Midbrain (tissue), 1 donor: ENCODE measurements at regions not wholly inside any gene's neighbourhood (a gene's known extent, or its start where the extent isn't known, plus 50 kb on each side); places are given as distances from the start of the nearest gene placed in this dataset.
"Not testable (repeated sequence)": the region's sequence is repeated elsewhere in the genome, so short reads cannot be mapped to it uniquely, and the experiment has no call there.

Experiments
- DNase-seq: peaks from one replicate; lab custom pipeline; 2025; lab: John Stamatoyannopoulos, UW

DNA sequence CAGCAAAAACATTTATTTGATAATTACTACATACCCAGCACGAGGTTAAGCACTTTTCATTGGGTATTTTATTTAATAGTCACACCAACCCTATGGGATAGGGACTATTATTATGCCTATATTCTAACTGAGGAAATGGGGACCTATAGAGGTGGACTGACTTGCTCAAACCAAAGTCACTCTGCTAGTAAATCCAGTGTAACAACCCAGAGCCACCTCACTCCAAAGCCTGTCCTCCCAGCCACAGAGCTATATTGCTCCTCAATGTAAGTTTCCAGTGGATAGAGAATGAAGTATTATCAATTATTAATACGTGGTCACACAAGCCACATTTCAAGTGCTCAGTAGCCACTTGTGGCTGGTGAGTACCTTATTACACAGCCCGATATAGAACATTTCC is 97.5 kb downstream of the RGS2 start:
- no peak for DNase-seq

DNA sequence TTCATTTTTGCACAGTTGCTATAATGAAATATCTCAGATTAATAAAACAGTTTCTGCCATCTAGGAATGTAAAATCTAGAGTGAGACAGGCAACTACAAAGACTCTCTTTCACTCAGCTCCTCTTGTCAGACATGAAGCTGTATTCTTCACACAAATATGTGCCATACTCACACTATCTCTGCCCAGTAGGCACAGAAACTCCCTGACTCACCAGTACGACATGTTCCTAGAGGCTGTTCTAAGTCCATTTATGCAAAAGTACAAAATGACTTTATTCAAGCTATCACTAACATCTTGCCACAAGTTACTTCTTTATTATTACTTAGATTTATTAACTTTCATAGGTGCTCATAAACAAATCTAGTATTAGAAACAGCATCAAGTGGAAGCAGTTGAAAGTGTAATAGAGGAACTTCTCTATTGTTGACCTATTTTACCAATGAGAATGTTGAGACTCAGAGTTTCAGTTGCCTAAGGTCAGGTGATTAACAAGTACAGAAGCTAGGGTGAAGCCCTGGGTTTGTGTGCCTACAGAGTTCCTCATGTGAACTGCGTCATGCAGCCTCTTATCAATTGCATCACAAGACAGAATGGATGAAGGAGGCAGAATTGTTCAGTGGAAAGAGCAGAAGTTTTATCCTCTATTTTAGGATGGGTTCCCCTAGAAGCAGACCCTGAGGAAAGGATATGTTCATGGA is 98.9 kb downstream of the RGS2 start:
- no peak for DNase-seq

DNA sequence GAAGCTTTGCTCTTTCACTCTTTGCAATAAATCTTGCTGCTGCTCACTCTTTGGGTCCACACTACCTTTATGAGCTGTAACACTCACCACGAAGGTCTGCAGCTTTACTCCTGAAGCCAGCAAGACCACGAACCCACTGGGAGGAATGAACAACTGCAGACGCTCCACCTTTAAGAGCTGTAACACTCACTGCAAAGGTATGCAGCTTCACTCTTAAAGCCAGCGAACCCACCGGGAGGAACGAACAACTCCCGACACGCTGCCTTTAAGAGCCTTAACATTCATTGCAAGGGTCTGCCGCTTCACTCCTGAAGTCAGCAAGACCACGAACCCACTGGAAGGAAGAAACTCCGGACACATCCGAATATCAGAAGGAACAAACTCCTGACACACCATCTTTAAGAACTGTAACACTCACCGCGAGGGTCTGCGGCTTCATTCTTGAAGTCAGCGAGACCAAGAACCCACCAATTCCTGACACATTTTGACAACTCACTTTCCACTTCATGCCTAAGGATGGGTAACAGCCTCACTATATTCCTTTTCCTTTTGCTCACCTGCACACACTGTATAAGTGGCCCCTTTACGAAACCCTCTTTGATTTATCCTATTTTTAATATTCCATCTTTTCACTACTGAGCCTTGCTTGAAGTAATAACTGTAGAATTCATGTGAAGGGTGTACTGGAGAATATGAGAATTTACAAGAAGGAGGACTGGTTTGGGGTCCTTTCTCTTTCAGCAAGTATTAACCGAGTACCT is 103.2 kb downstream of the RGS2 start:
- not testable (repeated sequence) for DNase-seq

DNA sequence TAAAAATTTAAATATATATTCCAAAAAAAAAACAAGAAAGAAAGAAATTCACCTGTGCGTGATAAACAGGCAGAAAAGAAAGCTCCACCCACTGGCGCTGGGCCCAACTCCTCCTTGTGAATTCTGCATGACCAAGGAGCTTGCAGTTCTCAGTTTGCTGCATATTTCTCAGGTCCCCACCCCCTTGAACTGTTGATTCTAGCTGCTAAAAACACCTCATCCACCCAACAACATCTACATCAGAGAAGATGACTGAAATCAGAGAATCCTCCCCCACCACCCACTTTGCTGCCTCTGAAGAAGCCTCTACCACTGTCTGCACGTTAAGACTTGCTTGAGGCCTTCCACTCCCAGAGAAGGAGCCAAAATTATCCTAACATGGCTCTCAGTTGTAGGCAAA is 104.8 kb downstream of the RGS2 start:
- DNase-seq = no peak

DNA sequence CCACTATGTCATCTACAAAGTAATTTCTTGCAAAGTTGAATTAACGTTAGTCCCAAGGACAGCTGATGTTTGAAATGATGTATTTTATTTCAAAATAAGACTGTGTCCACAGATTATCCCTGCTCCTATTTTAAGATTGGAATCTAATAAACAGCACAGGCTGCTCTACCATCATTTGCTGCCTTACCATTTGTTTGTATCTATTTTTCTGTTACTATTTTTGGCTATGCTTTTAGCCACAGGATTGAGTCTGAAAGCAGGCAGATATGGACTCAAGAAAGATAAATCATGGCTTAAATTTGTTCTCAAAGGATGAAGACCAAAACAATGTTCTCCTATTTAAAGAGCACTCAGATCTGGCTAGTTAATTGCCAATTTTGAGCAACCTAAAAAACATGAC is 105.3 kb downstream of the RGS2 start:
- no peak for DNase-seq

DNA sequence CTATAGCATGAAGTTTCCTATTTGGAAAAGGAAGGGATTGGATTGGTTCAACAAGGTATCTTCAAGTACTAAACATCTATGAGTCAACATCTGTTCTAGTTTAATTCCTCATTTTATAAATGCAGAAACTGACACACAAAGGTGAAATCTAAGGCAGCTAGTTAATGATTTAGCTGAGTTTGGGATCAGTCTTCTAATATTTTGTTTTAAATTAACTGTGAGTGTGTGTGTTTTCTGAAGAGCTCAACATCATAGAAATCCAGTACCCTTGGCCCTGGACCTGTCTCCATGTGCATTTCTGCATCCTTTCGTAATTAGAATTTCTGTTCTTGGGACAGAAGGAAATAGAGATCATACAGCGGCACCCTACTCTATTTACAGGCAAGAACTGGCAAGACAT is 105.9 kb downstream of the RGS2 start:
- DNase-seq = no peak

DNA sequence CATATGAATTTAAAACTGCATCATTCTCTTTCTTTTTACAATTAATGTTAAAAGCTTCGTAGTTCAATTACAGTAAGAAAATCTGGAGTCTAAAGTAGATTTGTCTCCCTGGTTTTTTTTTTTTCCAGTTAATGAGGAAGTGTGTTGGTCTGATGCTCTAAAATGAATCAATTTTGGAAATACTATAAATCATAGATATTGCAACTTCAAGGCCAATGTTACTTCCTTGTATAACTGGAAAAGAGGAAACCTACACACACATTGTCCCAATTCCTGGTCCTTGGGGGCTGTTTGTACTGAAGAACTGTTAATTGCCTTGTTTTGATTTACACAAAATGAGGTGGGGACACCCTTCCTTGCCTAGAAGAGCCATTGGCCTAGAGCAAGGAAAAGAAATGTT is 107.2 kb downstream of the RGS2 start:
- DNase-seq = no peak

DNA sequence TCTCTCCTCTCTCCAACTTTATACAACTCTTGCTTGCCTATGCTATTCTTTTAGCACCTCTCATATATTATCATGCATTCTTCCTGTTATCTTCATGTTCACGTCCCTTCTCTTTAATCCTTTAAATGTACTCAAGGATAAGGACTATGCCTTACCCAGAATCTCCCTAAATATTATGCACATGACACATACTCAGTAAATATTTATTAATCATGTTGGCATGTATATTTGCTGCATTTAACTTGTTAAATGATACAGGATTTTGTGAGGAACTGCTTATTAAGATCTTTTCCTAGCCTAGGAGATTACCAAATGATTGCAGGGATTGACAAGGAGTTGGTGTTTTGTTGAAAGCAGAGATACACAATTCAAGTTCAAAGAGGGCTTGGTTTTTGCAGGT is 109.4 kb downstream of the RGS2 start:
- no peak for DNase-seq

DNA sequence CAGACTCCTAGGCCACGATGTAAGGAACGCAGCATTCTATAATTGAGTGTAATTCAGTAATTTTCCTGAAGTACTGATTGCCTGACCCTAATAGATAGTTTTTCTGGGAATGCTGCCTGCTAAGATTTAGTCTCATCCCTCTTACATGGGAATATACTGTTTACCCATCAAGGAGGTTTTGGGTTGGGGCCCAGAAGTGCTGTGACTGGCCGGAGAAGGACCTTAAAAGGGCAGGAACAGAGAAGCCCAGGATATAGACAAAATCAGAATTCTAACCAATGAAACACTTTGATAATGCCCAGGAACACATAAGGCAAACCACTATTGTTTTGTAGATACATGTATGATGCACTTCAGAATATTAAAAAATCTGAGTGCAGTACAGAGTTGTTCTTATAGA is 111.6 kb downstream of the RGS2 start:
- no peak for DNase-seq

DNA sequence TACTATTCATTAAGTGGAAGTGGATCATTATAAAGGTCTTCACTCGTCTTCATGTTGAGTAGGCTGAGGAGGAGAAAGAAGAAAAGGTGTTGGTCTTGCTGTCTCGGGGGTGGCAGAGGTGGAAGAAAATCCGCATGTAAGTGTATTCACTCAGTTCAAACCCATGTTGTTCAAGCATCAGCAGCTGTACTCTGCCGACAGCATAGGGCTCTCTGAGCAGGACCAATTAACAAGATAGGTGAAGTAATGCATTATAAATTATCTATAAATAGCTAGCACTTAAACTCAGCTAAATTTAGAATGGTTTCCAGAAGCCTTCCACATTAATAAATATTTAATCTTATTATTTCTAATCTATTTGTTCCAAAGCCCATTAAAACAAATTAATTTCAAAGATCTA is 116.8 kb downstream of the RGS2 start:
- DNase-seq = no peak

DNA sequence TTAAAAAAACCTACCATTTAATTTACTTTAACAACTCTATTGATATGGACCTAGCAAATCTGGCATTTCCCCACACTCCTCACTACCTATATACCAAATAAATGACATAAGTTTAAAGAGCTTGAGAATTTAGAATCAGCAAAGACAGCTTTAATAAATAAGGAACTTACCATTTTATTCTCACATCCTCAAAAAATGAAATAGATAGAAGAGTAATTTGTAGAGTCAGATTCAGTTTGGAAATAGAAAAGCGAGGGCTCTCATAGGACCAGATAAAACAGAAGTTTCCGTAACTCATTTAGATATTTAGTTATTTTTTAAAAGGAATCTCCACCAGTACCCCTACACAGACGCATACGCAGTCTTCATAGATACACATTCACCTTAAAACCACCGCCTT is 117.9 kb downstream of the RGS2 start:
- DNase-seq = no peak

DNA sequence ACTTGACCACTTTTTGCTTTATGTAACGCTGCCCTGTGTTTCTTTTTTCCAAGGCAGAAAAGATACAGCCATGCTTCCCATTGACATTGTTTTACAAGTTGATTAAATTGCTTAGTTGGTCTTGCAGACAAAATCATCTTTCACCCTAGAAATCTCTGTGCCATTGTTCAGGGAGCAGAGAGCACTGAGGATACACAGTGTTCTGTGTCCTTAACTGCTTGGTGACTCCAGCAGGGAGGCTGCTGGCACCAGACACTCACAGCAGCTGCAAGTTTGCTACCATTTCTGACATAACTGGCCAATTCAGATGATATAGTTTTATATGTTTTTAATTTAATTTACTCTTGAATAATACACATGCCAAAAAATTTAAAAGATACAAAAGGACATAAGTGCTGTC is 118.7 kb downstream of the RGS2 start:
- DNase-seq = peak; percentile 65

DNA sequence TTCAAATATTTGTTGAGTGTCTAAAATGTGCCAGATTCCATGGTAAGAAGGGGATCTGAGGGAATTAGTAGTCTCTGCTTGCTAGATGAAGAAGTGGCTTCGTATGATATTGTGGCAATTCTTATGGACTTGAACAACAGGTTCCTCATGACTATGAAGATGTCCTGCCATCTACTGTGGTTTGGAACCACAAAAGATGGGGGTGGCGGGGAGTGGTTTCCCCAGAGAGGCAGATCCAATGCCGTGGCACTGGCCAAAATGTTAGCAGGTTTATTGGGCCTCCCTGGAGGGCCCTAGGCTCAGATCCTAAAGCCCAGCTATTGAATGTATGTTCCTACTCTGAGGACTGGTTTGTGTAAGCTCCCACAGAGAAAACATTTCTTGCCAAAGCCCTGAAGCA is 120.8 kb downstream of the RGS2 start:
- no peak for DNase-seq

DNA sequence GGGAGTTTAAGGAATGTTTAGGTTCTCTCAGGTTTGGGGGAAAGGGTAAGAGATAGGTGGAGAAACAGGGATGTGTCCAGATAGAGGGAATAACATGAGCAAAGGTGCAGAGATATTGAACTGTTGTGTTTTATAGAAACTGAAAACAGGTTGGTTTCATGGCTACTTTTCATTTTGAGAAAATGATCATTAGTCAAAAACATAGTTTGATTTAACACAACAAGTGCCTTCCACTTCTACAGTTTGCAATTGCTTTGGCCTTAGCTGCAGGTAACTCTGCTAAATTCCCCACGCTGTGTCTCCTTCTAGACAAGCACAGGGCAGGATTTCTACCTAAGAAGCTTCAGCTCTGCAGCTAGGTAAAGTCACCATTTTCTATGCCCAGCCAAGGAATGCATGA is 124.9 kb downstream of the RGS2 start:
- no peak for DNase-seq

DNA sequence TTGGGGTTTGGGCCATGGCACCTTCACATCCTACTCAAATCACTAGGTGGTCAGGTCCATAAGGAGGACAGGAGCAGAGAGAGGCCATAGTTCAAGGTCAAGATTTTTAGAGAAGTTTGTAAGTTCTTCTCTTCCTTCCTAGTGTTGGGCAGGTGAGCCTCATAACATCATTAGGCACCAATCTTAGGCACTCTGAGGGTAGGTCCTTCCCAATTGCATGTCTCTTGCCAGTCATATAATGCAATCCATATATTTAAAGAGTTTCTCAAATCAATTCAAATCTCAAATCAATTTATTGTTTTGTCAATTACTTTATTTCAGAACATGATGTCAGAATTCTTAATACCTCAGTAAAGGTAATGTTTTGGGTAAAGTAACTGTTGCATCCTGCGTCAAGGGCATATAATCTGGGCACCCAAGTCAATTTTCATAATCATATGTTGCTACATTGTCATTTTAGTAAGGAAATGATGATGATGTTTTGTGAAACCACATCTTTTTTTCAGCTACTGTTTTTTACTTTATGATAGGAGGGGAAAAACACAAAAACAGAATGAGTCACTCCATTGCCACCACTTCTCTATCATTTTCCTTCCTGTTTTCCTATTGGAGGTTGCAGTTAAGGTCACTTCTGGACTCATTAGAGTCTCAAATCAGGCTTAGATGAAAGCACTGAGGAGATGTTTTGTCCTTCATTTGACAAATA is 122.7 kb downstream of the UCHL5 start:
- DNase-seq = no peak

DNA sequence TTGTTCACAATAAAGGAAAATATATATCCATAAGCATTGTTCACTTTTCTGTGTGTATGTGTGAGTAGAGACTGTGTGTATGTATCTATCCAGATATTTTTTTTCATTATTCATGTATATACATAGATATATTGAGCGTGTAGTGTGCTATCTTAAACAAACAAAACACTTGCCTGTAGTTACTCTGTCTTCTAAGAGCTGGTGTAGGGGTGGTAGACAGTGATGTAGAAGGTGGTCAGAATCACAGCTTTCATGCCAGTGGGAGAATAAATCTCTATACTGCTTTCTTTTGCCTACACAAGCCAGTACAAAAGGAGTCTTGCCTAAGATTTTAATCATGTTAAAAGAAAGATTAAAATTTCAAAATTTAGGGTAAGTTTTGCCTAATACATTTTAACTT is 122.0 kb downstream of the UCHL5 start:
- DNase-seq = no peak

DNA sequence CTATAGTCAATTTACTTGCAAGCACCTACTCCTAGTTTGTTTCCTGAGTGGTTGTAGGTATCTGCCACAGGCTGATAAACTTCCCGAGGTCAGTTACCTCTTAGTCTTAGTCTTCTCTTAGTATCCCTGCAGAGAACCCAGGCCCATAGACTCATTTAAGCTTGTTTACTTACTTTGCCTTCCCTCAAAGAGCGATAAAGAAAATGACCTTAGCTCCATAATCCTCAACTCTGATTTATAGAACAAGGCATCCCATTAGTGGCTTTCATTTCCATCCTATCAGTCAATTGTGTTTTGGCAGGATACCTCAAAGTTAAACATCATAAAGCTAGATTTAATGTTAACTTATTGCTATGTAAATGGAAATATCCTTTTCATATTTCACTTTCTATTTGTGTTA is 119.7 kb downstream of the UCHL5 start:
- DNase-seq = no peak

DNA sequence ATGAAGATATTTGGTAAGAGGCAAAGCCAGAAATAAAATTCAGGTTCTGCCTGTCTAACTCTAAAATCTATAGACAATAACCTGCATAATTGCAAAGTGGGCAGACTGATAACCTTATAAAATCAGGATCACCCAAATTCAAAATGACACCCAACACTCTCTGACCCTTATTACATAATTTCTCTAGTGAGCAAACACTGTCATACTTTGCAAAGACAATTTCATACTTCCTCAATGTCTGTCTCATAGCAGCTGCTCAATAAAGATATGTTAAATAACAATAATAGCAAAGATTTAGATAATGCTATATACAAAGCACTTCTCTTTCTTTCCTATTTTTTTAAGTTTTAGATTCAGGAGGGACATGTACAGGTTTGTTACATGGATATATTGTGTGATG is 118.5 kb downstream of the UCHL5 start:
- no peak for DNase-seq

DNA sequence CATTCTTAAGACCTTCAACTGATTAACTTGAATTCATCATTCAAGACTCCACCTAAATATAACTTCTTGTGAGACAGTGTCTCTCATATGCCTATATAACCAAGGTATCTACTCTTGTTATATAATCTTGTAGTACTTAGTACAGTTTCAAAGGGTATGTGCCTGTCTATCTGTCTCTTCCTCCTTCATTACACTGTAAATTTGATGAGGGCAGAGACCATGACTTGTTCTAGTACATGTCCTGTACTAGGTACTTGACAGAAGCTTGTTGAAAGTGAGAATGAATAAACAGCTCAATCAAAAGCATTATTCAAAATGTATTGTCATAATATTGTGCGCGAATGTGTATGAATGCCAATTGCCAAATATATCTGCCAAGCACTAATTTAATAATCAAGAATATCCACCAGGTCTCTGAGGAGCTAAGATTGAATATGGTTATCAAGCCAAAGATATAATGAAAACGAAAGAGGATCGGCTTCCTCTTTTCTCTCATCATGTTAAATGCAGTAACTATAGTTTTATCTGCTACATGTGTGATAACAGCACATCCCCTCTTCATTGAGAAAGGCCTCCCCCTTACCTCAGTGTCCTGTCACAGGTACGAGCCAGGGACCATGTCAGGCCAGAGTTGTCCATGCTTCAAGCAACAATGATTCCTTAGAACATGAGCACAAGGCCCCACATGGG is 117.3 kb downstream of the UCHL5 start:
- no peak for DNase-seq

DNA sequence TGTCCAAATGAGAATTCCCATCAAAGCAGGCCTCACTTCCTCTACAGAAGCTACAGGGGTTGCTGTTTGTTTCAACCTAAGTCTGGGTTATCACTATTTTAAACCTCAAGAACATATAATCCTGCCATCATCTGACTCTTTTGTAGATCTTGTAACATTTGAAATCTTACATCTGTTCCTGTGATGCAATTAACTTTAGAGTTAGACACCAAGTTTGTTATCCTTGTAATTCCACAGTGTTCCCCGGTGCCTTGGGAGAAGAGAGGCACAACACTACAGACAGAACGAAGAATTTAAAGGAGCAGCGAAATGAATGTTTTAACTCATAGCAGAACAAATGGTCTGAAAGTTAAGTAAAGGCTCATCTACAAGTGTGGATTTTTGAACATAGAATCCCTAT is 116.1 kb downstream of the UCHL5 start:
- no peak for DNase-seq

DNA sequence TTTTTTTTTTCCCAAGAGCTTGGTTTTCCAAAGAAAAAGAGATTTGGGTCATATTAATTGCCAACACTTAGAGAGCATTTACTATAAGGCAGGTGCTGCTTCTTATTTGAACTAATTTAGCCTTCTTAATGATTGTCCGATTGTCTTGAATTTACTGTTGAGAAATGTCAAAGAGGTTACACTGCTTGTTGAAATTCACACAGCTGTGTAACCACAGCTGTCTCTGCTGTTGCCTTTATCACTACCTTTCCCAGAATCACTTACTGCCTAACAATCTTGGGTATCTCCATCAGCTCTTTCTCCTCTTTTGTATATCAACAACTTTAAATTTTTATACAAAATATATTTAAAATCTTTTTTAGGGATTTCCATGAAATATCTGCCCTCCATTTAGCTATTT is 115.6 kb downstream of the UCHL5 start:
- DNase-seq = no peak

DNA sequence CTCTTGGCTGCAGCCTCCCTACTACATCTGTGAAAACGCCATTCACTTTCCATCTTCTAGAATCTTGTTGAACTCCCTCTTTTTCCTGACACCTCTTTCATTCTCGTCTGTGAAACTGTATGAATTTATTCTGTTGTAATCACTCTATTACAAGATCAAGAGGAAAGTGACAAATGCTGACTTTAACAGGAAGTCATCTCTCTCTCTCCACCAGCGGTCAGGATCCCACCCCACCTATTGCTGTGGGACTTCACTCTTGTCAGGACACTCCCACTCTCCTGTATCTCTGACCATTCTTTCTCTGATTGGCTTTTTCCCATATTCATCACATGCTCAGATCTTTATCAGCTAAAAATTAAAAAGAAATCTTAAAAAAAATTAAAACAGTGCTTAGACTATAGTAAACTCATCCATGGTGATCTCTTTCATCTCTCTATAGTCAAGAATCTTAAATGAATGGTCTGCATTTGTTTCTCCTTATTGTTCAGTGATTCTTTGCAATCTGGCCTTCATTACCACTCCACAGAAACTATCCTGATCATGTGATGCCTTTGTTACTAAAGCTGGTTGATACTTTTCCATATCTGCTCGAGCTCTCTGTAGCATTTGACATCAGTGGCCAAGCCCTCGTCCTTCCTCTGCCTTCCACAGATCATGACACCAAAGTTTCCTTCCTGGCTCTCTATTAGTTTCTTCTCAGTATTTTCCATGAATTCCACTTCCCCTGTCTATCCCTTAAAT is 113.6 kb downstream of the UCHL5 start:
- DNase-seq = no peak
